GM21529 (cell line): ENCODE measurements at regions not wholly inside any gene's neighbourhood (a gene's known extent, or its start where the extent isn't known, plus 50 kb on each side); places are given as distances from the start of the nearest gene placed in this dataset.

ENCODE experiments used
- ATAC-seq: cut with Tn5 transposase; IDR thresholded peaks from one replicate; pipeline ENCODE4 v1.9.1; 2021; ENCODE audit not compliant: unreplicated experiment

DNA sequence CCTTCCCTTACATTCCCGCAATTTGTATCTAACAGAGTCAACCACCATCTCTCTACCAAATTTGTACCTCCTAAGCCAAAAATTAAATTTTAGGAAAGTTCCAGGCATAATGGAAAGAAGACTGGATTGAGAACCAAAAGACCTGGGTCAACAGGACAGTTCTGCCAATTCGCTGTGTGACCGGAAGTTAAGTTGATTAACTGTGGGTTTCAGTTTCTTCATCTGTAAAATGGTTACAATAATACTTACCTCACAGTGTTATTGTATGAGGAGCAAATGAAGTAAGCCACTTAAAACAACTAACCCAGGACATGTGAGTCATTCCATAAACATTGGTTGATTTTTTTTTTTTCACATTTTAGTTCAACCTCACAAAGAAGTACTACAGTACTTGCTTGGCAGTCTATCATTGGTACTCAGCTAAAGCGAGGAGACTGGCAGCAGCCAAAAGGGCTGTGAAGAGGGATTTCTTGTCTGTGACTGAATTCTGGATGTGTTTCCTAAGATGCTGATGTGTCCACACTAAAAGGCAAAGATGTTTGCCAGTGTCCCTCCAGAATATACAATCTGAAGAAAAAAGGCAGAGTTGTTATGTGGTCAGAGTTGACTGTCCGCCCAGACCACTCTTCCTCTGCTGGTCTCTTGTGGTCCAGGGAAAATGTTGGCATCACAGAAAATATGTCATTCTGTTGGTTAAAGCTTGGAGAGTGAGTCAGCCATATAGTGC lies 198.6 kb downstream of the TLE1 start:
- ATAC-seq: no peak

DNA sequence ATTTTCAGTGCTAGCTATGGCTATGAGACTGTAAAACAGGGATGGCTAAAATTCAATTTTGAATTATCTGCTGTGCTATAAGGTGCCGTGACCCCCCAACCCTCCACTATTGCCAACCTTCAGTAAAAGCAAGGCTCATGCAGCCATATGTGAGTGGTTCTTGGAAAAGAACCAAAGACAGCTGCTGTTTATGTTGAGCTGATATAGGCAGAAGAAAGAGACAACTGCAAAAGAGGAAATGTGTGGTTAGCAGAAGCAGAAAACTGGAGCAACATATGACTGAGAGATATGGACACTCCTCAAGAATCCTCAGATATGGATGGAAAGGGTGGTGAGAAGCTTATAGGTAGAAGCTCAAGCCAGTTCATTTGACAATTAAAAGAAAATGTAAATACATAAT lies 200.3 kb downstream of the TLE1 start:
- ATAC-seq: no peak

DNA sequence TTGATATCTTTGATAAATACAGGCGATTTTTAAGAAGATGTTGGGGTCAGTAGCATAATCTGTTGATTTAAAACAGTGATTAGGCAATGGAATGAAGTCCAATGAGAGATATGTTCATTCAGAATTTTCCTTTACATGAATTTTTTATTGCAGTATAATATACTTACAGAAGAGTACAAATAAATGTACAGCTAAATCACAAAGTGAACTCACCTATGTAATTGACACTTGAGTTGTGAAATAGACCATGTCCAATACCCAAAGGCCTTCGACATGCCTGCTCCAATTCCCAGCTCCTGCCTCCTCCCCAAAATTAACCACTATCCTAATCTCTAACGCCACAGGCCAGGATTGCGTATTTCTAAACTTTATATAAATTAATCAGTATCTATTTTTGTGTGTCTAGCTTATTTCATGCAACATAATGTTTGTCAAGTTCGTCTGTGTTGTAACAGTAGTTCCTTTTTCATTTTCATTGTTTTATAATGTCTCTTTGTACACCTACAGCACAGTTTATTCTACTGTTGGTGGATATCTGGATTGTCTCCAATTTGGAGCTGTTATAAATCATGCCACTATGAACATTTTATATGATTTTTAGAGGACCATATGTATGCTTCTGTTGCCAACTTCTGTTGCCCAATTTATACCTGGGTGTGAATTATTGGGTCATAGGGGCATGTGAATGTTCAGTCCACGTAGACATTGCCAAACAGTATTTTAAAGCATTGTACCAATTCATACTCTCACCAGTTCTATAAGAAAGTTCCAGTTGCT lies 208.3 kb downstream of the TLE1 start:
- no peak for ATAC-seq

DNA sequence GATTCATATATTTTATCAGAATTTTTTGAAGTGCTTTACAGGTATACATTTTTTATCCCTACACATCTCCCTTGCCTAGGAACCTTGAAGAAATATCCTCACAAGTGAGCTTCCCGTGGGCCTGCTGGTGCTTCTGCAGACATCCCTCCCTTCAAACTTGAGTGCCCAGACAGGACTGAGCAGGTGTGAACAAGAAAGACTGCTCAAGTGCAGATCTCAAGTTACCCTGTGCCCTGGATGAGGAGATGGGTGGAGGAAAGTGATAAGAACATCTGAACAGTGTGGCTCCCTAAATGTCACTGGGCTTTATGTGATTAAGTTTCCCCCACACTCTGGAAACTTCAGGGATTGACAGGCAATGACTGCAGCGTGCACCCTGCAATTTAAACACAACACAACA lies 209.8 kb downstream of the TLE1 start:
- no peak for ATAC-seq

DNA sequence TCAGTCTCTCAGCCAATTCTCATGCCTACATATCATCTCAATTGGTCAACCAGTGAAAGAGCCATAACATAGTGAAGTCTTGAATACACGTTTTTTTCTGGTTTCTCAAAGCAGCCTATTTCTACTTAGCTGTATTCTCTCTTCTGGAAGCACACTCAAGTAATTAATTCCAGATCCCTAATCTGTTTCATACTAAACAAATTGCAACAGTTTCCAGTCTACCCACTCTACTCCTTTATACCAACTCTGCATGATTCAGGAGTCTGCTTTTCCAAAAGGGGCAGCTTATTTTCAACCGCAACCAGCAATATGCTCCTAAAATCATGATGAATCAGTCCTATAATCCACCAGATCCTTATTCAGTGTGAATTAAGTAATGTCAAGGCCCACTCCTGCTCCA lies 211.7 kb downstream of the TLE1 start:
- ATAC-seq: no peak

DNA sequence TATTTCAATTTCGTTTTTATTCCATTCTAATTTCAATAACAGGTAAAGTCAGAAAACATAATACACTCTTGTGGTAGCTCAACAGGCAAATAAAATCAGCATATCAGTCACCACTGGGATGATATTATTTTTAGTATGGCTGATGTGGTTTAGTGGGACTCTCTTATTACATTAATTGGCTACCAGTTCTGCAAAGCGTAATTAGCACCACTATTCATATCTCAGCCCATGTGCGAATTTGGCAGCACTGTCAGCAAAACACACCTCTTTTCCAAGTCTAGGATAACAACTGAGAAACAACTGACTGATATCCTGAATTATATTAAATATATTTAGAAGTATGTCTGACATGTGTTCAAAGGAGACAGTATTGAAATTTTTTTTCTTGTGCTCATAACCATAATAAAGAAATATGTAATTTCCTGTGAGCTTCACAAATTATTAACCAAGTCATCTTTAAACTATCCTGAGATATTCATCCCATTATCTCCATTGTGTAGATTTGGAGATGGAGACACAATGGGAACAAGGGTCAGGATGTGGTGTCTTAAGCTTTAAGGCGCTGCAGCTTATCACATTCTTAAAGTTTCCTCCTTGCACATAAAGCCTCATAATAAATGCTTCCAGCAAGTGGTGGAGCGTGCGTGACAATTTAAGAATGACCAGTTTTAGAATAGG lies 212.4 kb downstream of the TLE1 start:
- ATAC-seq: no peak

DNA sequence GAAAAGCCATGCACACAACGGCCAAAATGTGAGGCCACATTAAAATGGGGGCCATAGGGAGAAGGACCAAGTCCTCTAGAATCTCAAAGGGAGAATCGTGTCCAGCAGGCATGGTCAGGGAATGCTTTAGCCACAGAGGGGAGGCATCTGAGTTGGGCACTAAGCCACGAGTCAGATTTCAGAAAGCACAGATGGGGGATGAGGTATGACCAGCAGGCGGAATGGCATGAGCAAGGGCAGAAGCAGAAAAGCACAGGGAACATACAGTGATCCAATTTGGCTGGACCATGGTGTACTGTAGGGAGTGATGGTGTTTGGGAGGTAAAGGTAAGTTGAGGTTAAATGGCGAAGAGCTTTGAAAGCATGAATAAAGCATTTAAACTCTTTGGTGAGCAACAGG lies 214.6 kb downstream of the TLE1 start:
- no peak for ATAC-seq

DNA sequence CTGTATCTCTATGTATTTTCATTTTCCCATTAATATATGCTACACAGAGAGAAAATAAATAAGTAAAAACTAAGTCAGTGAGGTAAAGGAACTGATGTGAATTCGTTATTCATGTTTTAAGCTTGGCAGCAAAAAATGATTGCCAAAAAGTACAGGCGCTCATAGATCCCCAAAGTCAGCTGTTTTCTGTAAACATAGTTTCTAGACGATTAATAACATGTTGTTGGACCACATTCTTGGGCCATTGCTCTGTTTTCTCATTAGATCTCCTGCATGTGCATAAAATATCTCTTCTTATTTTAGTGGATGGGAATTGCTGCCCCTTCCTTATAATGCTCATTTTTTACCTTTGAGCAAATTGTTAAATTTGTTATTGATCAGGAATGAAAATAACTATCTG lies 215.2 kb downstream of the TLE1 start:
- no peak for ATAC-seq

DNA sequence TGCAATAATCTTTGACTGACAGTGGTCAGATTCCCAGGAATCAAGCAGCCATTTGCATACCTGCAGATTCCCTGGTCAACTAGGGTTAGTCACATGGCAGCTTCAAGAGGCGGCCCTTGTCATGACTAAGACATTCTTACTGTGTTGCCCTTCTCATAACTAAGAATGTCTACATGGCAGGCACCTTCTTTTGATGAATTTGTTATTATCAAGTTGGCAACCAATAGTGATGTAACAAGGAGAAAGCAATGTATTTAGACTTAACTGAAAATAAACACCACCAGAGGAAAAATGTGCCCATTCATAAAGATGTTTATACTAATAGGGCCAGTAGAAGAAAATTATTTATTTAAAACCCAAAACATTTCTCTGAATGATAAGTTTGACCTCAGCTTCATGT lies 215.6 kb downstream of the TLE1 start:
- no peak for ATAC-seq

DNA sequence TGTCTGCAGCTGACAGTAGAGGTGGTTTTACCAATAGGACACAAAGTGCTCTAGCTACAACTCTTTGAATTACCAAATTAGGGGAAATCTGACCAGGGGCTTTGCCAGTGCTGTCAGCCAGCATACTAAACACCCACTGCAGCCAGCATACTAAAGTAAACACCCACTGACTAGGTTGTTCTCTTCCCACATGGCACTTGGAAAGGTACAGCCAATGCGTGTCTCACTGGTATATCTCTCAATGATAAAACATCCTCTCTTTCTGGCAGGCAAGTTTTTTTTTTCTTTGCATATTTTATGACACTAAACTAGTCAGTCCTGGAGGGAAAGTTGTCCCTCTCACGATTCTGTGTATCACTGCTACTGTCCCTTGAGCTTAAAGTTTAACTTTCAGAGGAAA lies 216.1 kb downstream of the TLE1 start:
- no peak for ATAC-seq

DNA sequence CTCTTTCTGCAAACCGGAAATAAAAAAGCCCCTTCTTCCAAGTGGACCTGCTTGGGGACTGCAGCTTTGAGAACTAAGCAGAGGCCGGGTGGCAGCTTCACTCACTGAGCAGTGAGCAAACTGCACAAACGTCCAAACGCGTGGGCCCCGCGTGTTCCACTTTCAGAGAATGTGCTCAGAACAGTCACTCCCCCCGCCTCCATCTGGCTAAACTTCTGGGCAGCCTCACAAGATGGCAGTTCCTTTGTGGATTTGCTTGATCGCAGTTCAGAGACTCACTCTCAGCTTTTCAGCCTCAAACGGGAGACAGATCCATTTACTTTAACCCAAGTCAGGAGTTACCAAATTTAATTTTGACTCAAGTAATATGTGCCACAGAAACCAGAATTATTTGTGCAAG lies 216.6 kb downstream of the TLE1 start:
- ATAC-seq: no peak

DNA sequence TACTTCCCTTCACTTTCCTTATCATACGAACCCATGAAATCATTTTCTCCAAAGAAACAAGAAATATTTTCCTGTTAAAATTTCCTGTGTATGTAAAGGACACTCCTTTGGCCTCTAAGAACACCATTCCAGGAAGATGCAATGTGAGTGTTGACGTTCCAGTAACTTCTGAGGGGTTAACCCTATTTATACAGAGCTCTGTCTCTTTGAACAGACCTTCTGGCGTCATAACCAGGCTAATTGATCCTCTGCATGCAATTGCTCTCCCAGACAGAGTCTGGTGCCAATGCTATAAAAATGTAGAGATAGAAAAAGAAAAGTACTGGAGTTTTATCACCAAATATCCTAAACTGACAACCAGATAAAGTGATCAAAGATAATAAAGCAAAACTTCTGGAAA lies 218.5 kb downstream of the TLE1 start:
- no peak for ATAC-seq

DNA sequence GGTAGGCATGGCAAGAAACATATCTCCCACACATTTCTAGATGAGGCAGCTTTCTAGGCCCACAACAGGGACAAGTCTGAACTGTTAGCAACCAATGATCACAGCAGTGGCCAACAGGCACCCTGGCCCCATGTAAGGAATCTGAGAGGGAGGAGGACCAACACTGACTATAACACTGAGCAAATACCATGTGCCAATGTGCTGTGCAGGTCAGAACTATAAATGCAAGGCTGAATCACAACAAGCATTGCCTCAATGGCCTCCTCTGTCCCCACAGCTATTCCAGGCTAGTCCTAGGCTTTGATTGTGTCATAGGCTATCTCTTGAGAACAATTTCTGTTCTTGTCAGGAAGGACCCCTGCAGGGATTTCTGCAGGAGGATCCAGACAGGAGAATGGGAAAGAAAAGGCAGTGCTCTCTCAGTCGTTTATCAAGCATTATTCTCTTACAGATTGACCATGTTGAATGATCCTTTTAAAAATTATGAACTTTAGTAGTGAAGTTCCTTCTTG lies 221.2 kb downstream of the TLE1 start:
- ATAC-seq: no peak

DNA sequence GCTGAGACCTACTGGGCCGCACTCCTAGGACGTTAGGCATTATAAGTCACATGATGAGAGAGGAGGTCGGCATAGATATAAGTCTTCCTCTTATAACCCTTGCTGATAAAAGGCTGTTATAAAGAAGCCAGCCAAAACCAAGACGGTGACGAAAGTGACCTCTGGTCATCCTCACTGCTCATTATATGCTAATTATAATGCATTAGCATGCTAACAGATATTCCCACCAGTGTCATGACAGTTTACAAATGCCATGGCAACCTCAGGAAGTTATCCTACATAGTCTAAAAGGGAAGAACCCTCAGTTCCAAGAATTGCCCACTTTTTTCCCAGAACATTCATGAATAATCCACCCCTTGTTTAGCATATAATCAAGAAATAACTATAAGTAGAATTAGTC lies 222.4 kb downstream of the TLE1 start:
- ATAC-seq: no peak

DNA sequence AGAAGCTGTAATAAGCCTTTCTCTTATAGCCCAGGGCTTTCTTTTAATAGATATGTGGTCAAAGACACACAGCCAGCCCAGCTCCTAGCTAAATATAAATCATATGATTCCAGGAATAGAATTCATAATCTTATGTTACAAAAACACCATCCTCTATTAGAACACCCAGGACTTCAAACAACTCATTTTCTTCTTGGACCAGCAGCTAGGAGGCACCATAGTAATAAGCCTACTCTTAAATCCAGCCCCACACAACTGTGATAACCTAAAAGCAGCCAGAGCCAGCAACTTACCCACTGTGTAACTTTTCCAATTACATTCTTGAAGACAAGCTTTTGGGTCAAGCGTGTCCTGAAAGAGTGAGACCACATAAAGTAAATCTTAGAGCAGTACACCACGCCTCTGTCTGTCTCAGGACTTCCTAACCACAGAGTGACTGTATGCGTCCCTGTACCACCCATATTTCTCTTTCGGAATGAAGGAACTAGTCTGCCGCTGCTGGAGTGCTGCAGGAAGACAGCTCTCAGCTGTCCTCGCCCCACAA lies 223.8 kb downstream of the TLE1 start:
- ATAC-seq: no peak

DNA sequence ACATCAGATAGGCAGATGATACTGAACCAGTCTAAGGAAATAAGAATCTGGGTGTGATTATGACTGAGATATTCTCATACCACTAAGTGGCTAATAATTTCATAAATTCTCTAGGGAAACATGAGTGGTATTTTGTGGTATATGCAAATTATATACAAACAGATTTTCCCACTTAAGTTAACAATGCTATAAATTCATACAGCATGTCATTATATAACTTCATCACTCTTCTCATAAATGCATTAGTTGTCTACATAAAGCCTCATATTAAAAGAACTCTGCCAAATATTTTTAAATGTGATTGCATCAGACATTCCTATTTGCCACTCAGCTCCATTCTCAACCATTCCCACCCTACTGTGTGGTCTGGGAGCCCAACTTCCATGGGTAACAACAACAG lies 226.5 kb downstream of the TLE1 start:
- ATAC-seq: no peak

DNA sequence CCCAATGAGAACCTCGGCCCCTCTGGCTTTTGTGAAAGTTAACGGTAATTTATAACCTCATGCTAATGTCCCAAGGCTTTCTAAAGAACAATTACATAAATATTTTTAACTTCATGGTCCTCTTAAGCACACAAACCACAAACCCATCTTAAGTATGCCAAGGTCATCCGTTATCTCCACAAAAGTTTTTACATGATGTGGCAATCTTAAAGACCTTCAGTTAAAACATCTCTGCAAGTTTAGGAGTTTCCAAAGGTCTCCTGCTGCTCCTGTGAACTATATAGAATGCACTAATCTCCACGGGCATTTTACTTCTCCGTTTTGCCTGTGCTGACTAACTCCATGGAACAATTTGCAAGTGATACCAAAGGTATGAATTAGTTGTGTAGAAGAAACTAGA lies 228.2 kb downstream of the TLE1 start:
- no peak for ATAC-seq

DNA sequence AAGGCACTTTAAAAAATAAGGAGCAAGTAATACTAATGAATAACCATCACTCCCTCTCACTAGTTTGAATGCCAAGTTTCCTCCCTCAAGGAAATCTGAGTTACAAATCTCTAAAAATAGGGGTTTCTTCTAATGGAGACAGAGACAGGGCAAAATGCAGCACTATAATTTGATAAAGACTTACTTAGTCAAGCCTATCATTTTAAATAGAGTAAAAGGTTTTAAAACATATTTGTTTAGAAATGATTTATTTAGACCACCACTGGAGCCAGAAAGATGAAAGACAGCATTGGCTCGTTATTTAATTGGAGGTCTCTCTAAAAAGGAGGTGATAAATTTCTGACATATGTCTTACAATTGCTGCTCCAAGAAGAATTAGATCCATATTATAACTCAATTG lies 228.7 kb downstream of the TLE1 start:
- ATAC-seq: no peak

DNA sequence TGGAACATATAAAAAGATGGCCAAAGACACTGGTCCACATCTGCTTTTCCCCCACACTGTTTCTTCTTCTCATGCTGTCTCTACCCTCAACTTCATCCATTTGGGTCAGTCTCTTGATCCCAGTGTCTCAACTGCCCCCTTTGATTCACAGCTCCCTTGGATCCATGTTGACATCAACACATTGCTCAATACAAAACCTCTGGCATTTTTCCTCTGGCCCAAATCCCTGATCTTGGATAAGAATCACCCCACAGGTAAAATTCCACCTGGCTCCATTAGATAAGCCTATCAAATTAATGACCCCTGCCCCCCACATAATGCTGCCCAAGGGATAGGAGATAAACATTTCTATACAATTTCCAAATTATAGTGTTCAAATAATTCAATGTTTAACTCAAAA lies 229.8 kb downstream of the TLE1 start:
- no peak for ATAC-seq

DNA sequence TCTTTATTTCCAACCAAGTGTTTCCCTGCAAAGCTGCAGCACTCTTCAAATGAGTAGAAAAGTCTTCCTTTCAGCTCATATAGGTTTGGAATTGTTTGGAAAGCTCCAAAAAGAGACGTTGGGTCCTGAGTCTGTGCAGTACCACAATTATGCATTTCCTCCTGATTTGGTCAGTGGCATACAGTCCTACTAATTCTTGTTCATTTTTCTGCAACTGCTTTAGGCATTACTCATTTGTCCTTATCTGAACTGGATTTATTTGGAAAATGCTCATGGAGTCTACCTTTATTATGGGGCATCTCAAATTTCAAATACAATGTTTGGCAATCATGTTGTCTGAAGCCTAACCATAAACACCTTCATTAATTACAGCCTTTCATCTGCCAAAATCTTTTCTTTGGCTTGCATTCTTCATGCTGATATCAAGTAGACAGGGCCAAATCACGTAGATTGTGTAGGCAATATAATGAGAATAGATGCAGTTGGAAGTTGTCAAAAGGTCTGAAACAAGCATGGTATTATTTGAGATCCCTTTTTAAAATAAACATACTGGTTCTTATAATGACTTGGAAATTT lies 232.8 kb downstream of the TLE1 start:
- ATAC-seq: no peak

DNA sequence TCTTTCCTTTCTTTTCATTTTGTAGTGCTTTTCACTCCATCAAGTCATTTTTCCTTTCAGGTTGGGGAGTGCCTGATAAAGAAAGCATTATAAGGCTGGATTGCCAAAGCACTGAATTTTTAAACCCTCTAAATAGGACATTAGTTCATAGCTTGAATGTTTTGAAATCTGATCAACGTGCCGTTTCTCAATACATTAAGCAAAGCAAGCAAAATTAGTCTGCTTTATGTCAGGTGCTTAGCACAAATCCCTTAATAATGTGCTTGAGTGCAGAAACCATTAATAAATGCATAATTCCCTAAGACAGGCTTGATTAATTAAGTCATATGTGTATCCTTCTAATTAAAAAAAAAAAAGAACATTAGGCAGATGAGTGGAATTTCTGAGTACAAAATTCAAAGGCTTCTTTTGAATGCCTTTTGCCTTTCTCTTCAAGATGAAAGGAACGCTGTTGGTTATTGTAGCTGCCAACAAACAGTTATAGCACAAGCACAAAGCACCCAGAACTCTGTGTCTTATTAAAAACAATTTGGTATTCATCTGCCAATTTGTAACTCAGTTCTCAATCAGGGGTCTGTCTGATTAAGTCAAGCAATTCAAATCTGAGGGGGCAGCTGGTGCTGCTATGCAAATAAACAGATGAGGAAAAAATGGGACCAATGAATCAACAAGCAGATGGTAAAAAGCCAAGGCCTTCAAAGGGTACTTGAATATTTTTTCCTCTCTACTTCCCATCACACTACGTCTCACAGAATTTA lies 233.7 kb downstream of the TLE1 start:
- ATAC-seq: no peak
